Fibroblast of mammary gland (primary cell): ENCODE measurements at regions not wholly inside any gene's neighbourhood (a gene's known extent, or its start where the extent isn't known, plus 50 kb on each side); places are given as distances from the start of the nearest gene placed in this dataset.

Experiments
- DNase-seq: peaks from one replicate; pipeline ENCODE4 v3.0.0-alpha.2; 2010; ENCODE audit warnings: low read depth
- H3K4me3 ChIP-seq: 2 replicates; pipeline ENCODE4 v1.5.1; 2011; ENCODE audit warnings: low read depth, mild to moderate bottlenecking, low read length, moderate library complexity; ENCODE audit not compliant: control insufficient read depth
- CTCF ChIP-seq: conservative IDR thresholded peaks from 2 replicates; pipeline ENCODE4 v1.5.1; 2011; ENCODE audit warnings: low read depth, low read length, inconsistent platforms; ENCODE audit not compliant: control insufficient read depth, insufficient read depth

GRCh38 chr3:78267235-78267634 is 1227.3 kb downstream of the ROBO2 start:
- H3K4me3 ChIP-seq, result no peak overlapping the region
- TF ChIP-seq CTCF, result no peak
- DNase-seq, result no peak

GRCh38 chr3:78268087-78268486 is 1228.2 kb downstream of the ROBO2 start:
- no peak for TF ChIP-seq CTCF
- no peak for DNase-seq
- no peak overlapping the region for H3K4me3 ChIP-seq

- no peak for TF ChIP-seq CTCF
- DNase-seq, result no peak
- no peak overlapping the region for H3K4me3 ChIP-seq
These were observed 1229.1 kb downstream of the ROBO2 start for GRCh38 chr3:78268716-78269668.

- DNase-seq, result no peak
- TF ChIP-seq CTCF, result no peak
- no peak overlapping the region for H3K4me3 ChIP-seq
These were observed 1233.4 kb downstream of the ROBO2 start for GRCh38 chr3:78273326-78273725.

GRCh38 chr3:78274475-78275065 is 1234.7 kb downstream of the ROBO2 start:
- no peak overlapping the region for H3K4me3 ChIP-seq
- TF ChIP-seq CTCF, result no peak
- DNase-seq, result no peak

- no peak overlapping the region for H3K4me3 ChIP-seq
- DNase-seq, result no peak
- TF ChIP-seq CTCF, result no peak
These were observed 1235.5 kb downstream of the ROBO2 start for GRCh38 chr3:78275420-78275852.
